ENCODE measurements at regions not wholly inside any gene's neighbourhood (a gene's known extent, or its start where the extent isn't known, plus 50 kb on each side); places are given as distances from the start of the nearest gene placed in this dataset.

DNA sequence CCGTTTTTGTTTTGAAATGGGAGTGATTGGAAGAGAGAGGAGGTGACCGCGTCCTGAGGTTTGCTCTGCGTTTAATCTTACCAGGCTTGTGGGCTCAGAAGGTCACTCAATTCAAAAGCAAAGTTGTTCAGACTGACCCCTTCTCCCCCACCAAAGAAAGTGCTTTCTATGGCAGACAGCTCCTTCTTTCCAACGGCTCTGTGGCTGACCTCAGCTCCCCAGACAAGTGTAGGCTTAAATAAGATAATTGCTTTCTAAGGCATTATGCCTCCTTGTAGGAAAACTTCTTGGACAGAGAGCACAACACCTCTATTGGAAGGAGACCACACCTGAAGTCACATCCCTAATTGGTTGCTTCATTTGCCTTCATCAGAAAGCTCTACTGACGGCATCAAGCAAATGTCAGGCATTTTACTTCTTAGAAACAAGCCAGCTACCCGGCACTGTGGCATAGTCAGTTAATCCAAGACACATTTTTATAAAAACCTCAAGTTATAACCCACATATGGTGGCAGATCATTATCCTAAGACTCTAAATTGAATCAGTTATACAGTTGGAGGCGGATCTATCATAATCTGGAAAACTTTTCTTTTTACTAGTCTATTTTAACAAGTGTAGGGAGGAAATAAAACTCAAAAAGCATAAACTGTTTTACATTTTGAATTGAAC lies 94.9 kb downstream of the TMEM174 start:
- no peak for TF ChIP-seq TOX (CRISPR knock-in tag; IDR thresholded peaks at IDR 0.05; ENCODE audit: borderline replicate concordance)
- no peak for ATAC-seq

DNA sequence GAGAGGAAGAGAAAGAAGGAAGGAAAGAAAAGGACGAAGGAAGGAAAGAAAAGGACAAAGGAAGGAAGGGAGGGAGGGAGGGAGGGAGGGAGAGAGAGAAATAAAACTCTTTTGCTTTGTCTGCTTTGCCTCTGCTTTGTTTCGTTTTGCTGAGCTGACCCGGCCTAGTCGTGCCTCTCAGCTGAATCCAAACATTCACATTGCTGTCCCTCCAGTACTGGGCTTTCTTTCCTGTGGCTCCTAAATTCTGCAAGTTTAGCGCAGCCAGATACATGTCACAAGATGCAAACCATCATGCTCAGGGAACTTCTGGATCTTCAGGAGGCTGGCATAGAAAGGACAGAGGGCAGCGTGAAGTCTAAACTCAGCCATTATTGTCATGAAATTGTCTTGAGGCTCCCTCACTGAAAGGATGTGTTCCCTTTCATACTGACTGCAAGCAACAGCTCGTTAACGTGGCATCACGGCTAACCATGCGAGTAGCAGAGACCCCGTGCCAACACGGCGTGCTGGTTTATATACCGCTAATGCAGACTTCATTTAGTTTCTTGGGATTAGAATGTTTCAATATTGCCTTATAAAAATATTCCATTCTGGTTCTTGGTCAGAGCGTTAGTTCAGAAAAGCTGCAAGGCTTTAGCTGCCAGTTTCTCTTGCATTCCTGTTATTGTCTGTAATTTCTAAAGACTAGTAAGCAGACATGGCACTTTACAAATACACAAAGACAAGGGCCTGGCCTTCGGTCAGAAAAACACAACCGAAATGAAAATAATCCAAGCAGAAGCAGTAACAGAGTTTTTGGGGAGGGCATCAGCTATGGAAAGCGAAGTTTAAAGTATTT lies 94.2 kb downstream of the TMEM174 start:
- TF ChIP-seq BACH2 (CRISPR knock-in tag; IDR thresholded peaks at IDR 0.05; ENCODE audit: borderline replicate concordance): no peak
- no peak for TF ChIP-seq ISL1 (CRISPR knock-in tag; IDR thresholded peaks at IDR 0.05)

DNA sequence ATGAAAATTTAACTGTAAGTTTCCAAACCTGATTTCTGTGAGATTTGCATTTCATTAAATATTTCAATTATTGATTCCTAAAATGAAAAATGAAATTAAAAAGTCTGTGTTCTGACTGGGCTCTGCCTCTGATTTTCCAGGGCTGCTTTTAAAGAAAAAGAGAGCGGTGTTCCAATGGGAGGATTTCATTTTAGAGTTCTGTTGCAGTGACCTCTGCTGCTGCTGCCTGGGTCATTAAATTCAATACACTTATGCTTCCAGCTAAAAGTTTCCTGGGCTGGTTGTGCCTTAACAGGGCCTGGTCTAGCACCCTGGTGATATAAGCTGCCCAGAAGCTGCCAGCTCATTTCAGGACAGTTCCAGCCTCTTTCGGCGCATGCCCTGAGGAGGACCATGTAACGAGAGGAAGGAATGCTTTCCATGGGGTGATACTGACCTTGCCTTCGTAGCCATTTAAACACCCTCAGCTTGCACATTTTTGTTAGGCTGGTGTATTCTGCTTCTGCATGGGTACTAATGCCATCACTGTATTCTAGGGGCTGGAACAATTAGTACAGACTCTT lies 93.3 kb downstream of the TMEM174 start:
- no peak for ATAC-seq
- TF ChIP-seq ZNF8 (CRISPR knock-in tag; IDR thresholded peaks at IDR 0.05) (no peak), SNAI2 (CRISPR knock-in tag; IDR thresholded peaks at IDR 0.05) (no peak), GLIS3 (CRISPR knock-in tag; IDR thresholded peaks at IDR 0.05) (no peak), ARNTL (CRISPR knock-in tag; IDR thresholded peaks at IDR 0.05; ENCODE audit: borderline replicate concordance, low read depth) (no peak), TCF4 (CRISPR knock-in tag; IDR thresholded peaks at IDR 0.05; ENCODE audit: borderline replicate concordance) (no peak)
- TF ChIP-seq, protein P1, sequence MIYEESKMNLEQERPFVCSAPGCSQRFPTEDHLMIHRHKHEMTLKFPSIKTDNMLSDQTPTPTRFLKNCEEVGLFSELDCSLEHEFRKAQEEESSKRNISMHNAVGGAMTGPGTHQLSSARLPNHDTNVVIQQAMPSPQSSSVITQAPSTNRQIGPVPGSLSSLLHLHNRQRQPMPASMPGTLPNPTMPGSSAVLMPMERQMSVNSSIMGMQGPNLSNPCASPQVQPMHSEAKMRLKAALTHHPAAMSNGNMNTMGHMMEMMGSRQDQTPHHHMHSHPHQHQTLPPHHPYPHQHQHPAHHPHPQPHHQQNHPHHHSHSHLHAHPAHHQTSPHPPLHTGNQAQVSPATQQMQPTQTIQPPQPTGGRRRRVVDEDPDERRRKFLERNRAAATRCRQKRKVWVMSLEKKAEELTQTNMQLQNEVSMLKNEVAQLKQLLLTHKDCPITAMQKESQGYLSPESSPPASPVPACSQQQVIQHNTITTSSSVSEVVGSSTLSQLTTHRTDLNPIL (CRISPR knock-in tag; IDR thresholded peaks at IDR 0.05; ENCODE audit: low read depth): no peak

More for the DNA sequence above, 94.2 kb downstream of the TMEM174 start:
- no peak for ATAC-seq

DNA sequence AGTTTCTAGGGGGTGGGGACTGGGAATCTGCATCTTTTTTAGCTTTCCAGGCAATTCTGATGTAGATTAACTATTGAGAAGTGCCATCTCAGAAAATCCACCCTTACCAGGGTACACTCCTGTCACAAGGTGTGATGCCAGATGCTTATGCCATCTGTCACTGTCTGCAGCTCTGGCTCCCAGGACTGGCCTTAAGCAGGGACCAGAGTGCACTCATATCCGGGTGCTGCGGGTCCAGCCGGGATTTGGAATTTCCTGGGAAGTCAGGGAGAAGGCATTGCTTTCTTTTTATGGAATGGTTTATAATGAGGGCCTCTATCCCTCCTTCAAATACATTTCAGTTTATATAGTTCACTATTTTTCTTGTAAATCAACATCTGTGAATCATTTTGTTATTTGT lies 92.6 kb downstream of the TMEM174 start:
- ATAC-seq: no peak
- TF ChIP-seq TCF4 (CRISPR knock-in tag; IDR thresholded peaks at IDR 0.05; ENCODE audit: borderline replicate concordance) (no peak), ZNF565 (CRISPR knock-in tag; conservative IDR thresholded peaks at IDR 0.05; ENCODE audit: low read depth) (no peak), CSDC2 (CRISPR knock-in tag; IDR thresholded peaks at IDR 0.05) (no peak), GLIS3 (CRISPR knock-in tag; IDR thresholded peaks at IDR 0.05) (no peak), ZFP30 (CRISPR knock-in tag; IDR thresholded peaks at IDR 0.05) (no peak), ZC3H10 (CRISPR knock-in tag; IDR thresholded peaks at IDR 0.05) (no peak), BACH2 (CRISPR knock-in tag; IDR thresholded peaks at IDR 0.05; ENCODE audit: borderline replicate concordance) (no peak), SNAI2 (CRISPR knock-in tag; IDR thresholded peaks at IDR 0.05) (no peak), ESRRG (CRISPR knock-in tag; IDR thresholded peaks at IDR 0.05) (no peak), ZFP3 (CRISPR knock-in tag; IDR thresholded peaks at IDR 0.05) (no peak), ISL1 (CRISPR knock-in tag; IDR thresholded peaks at IDR 0.05) (no peak), TOX (CRISPR knock-in tag; IDR thresholded peaks at IDR 0.05; ENCODE audit: borderline replicate concordance) (no peak)
- TF ChIP-seq, protein P2, sequence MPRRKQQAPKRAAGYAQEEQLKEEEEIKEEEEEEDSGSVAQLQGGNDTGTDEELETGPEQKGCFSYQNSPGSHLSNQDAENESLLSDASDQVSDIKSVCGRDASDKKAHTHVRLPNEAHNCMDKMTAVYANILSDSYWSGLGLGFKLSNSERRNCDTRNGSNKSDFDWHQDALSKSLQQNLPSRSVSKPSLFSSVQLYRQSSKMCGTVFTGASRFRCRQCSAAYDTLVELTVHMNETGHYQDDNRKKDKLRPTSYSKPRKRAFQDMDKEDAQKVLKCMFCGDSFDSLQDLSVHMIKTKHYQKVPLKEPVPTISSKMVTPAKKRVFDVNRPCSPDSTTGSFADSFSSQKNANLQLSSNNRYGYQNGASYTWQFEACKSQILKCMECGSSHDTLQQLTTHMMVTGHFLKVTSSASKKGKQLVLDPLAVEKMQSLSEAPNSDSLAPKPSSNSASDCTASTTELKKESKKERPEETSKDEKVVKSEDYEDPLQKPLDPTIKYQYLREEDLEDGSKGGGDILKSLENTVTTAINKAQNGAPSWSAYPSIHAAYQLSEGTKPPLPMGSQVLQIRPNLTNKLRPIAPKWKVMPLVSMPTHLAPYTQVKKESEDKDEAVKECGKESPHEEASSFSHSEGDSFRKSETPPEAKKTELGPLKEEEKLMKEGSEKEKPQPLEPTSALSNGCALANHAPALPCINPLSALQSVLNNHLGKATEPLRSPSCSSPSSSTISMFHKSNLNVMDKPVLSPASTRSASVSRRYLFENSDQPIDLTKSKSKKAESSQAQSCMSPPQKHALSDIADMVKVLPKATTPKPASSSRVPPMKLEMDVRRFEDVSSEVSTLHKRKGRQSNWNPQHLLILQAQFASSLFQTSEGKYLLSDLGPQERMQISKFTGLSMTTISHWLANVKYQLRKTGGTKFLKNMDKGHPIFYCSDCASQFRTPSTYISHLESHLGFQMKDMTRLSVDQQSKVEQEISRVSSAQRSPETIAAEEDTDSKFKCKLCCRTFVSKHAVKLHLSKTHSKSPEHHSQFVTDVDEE (CRISPR knock-in tag; IDR thresholded peaks at IDR 0.05): no peak
- TF ChIP-seq, protein P3, sequence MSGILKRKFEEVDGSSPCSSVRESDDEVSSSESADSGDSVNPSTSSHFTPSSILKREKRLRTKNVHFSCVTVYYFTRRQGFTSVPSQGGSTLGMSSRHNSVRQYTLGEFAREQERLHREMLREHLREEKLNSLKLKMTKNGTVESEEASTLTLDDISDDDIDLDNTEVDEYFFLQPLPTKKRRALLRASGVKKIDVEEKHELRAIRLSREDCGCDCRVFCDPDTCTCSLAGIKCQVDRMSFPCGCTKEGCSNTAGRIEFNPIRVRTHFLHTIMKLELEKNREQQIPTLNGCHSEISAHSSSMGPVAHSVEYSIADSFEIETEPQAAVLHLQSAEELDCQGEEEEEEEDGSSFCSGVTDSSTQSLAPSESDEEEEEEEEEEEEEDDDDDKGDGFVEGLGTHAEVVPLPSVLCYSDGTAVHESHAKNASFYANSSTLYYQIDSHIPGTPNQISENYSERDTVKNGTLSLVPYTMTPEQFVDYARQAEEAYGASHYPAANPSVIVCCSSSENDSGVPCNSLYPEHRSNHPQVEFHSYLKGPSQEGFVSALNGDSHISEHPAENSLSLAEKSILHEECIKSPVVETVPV (CRISPR knock-in tag; IDR thresholded peaks at IDR 0.05): no peak
- TF ChIP-seq, protein P4, sequence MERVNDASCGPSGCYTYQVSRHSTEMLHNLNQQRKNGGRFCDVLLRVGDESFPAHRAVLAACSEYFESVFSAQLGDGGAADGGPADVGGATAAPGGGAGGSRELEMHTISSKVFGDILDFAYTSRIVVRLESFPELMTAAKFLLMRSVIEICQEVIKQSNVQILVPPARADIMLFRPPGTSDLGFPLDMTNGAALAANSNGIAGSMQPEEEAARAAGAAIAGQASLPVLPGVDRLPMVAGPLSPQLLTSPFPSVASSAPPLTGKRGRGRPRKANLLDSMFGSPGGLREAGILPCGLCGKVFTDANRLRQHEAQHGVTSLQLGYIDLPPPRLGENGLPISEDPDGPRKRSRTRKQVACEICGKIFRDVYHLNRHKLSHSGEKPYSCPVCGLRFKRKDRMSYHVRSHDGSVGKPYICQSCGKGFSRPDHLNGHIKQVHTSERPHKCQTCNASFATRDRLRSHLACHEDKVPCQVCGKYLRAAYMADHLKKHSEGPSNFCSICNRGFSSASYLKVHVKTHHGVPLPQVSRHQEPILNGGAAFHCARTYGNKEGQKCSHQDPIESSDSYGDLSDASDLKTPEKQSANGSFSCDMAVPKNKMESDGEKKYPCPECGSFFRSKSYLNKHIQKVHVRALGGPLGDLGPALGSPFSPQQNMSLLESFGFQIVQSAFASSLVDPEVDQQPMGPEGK (CRISPR knock-in tag; IDR thresholded peaks at IDR 0.05; ENCODE audit: borderline replicate concordance): no peak
- TF ChIP-seq, protein P1 (CRISPR knock-in tag; IDR thresholded peaks at IDR 0.05; ENCODE audit: low read depth): no peak
- TF ChIP-seq, protein P5, sequence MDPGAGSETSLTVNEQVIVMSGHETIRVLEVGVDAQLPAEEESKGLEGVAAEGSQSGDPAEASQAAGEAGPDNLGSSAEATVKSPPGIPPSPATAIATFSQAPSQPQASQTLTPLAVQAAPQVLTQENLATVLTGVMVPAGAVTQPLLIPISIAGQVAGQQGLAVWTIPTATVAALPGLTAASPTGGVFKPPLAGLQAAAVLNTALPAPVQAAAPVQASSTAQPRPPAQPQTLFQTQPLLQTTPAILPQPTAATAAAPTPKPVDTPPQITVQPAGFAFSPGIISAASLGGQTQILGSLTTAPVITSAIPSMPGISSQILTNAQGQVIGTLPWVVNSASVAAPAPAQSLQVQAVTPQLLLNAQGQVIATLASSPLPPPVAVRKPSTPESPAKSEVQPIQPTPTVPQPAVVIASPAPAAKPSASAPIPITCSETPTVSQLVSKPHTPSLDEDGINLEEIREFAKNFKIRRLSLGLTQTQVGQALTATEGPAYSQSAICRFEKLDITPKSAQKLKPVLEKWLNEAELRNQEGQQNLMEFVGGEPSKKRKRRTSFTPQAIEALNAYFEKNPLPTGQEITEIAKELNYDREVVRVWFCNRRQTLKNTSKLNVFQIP (CRISPR knock-in tag; IDR thresholded peaks at IDR 0.05; ENCODE audit: borderline replicate concordance, low read depth): no peak
